BJ (cell line): ENCODE measurements at regions not wholly inside any gene's neighbourhood (a gene's known extent, or its start where the extent isn't known, plus 50 kb on each side); places are given as distances from the start of the nearest gene placed in this dataset.

Experiments
- CTCF ChIA-PET: fragments of 350-600 bp; formaldehyde crosslinking; extraction: SDS; loops from one replicate; lab custom pipeline; 2021; ENCODE audit warnings: antibody characterized with exemption, inconsistent platforms; lab: Yijun Ruan, JAX
- POLR2A ChIA-PET: fragments of 300-600 bp; sonication (Branson Sonifier 250); formaldehyde crosslinking; extraction: SDS; loops from one replicate; lab custom pipeline; 2021; ENCODE audit warnings: antibody characterized with exemption; lab: Charles Lee
- DNase-seq: peaks from one replicate; pipeline ENCODE4 v3.0.0-alpha.2; 2011; ENCODE audit warnings: low read depth
- H3K27me3 ChIP-seq: 2 replicates; pipeline ENCODE4 v1.6.0; 2011; ENCODE audit warnings: low read length; ENCODE audit not compliant: control insufficient read depth, insufficient read depth
- H3K36me3 ChIP-seq: 2 replicates; pipeline ENCODE4 v1.5.1; 2011; ENCODE audit warnings: low read length; ENCODE audit not compliant: control insufficient read depth, insufficient read depth
- H3K4me3 ChIP-seq: 2 replicates; pipeline ENCODE4 v1.5.1; 2011; ENCODE audit warnings: low read depth, mild to moderate bottlenecking, control low read depth, low read length
- CTCF ChIP-seq: IDR thresholded peaks from 2 replicates; pipeline ENCODE4 v1.5.1; 2011; ENCODE audit warnings: low read depth, mild to moderate bottlenecking, control low read depth, inconsistent platforms, low read length, moderate library complexity; ENCODE audit not compliant: insufficient read depth

- H3K36me3 ChIP-seq: no peaks in the 10 kb centered on the region
- no peak for TF ChIP-seq CTCF
- ChIA-PET POLR2A (no interaction called here), CTCF (no interaction called here)
- no peak overlapping the region for H3K4me3 ChIP-seq
- no peak for DNase-seq
- H3K27me3 ChIP-seq: no peaks in the 10 kb centered on the region
These were observed 1019.5 kb downstream of the TMEM182 start for GRCh38 chr2:103781313-103781712.

GRCh38 chr2:103784261-103784660 lies 1022.4 kb downstream of the TMEM182 start:
- POLR2A ChIA-PET: no interaction called here
- Histone ChIP-seq H3K27me3 (no peaks in the 10 kb centered on the region), H3K4me3 (no peak overlapping the region), H3K36me3 (no peaks in the 10 kb centered on the region)
- no peak for TF ChIP-seq CTCF
- no peak for DNase-seq
- CTCF ChIA-PET: no interaction called here

GRCh38 chr2:103785432-103785831 lies 1023.6 kb downstream of the TMEM182 start:
- DNase-seq: no peak
- CTCF ChIA-PET: no interaction called here
- no peak for TF ChIP-seq CTCF
- no peaks in the 10 kb centered on the region for H3K27me3 ChIP-seq
- H3K36me3 ChIP-seq: no peaks in the 10 kb centered on the region
- POLR2A ChIA-PET: no interaction called here
- no peak overlapping the region for H3K4me3 ChIP-seq

- DNase-seq: no peak
- POLR2A ChIA-PET: no interaction called here
These were observed 1024.1 kb downstream of the TMEM182 start for GRCh38 chr2:103785956-103786355.

GRCh38 chr2:103788389-103788788 lies 1026.6 kb downstream of the TMEM182 start:
- ChIA-PET CTCF (no interaction called here), POLR2A (no interaction called here)
- H3K4me3 ChIP-seq: no peak overlapping the region
- H3K36me3 ChIP-seq: no peaks in the 10 kb centered on the region
- TF ChIP-seq CTCF: no peak
- DNase-seq: no peak
- H3K27me3 ChIP-seq: no peaks in the 10 kb centered on the region

More at GRCh38 chr2:103785956-103786355, 1024.1 kb downstream of the TMEM182 start:
- H3K4me3 ChIP-seq: no peak overlapping the region
- TF ChIP-seq CTCF: no peak
- CTCF ChIA-PET: no interaction called here
- H3K36me3 ChIP-seq: no peaks in the 10 kb centered on the region
- no peaks in the 10 kb centered on the region for H3K27me3 ChIP-seq
